ENCODE measurements at regions not wholly inside any gene's neighbourhood (a gene's known extent, or its start where the extent isn't known, plus 50 kb on each side); places are given as distances from the start of the nearest gene placed in this dataset.

- no peak for TF ChIP-seq TCF12 (IDR thresholded peaks at IDR 0.05; ENCODE audit: low read depth, low read length)
- TF ChIP-seq GTF2F1 (IDR thresholded peaks at IDR 0.05; ENCODE audit: borderline replicate concordance, low read depth, low read length) = no peak
Observed at GRCh38 chr9:78463750-78464149, 166.8 kb downstream of the PSAT1 start (continued).
